NCI-H2196 (cell line): ENCODE measurements at regions not wholly inside any gene's neighbourhood (a gene's known extent, or its start where the extent isn't known, plus 50 kb on each side); places are given as distances from the start of the nearest gene placed in this dataset.
A peak's percentile ranks its signal among the peaks of the same experiment; 100 is the strongest.

ENCODE experiments used
- DNase-seq: peaks from one replicate; lab custom pipeline; 2025; ENCODE audit not compliant: unreplicated experiment; lab: John Stamatoyannopoulos, UW

DNA sequence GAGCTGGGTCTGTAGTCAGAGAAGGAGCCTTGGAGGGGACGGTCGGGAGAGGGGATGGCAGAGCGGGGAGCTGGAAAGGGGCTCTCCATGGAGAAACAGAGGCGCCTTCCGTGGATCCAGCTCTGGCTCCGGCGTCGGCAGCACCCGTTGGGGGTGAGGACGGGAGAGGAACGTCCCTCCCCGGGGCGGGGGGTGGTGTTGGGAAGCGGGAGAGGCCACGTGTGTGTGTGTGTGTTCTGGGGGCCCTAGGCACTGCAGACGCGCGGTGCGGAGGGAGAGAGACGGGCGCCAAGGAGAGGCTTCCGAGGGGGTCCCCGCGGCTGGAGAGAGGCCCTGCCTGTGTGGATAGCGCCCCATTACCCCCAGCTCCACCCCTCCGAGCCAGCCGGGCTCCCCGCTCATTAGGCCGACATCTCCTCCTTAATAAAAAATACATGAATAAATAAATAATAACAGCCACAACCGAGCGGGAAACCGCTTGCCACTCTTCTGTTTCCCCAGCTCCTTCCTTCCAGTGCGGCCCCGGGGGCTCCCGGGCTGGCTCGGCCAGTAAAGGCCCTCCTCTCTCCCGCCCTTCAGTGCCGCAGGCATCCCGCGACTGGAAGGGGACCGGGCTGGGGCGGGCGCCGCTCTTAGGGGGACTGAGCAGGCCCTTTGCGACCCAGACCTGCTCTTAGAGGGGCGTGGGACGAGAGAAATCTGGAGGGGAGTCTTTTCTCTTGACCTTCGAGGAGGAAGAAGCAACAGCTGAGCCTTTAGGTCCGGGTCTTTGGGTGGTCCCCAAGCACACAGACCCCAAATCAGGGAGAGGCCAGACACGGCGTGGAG is 71.3 kb upstream of the ARAP3 start:
- no peak for DNase-seq

DNA sequence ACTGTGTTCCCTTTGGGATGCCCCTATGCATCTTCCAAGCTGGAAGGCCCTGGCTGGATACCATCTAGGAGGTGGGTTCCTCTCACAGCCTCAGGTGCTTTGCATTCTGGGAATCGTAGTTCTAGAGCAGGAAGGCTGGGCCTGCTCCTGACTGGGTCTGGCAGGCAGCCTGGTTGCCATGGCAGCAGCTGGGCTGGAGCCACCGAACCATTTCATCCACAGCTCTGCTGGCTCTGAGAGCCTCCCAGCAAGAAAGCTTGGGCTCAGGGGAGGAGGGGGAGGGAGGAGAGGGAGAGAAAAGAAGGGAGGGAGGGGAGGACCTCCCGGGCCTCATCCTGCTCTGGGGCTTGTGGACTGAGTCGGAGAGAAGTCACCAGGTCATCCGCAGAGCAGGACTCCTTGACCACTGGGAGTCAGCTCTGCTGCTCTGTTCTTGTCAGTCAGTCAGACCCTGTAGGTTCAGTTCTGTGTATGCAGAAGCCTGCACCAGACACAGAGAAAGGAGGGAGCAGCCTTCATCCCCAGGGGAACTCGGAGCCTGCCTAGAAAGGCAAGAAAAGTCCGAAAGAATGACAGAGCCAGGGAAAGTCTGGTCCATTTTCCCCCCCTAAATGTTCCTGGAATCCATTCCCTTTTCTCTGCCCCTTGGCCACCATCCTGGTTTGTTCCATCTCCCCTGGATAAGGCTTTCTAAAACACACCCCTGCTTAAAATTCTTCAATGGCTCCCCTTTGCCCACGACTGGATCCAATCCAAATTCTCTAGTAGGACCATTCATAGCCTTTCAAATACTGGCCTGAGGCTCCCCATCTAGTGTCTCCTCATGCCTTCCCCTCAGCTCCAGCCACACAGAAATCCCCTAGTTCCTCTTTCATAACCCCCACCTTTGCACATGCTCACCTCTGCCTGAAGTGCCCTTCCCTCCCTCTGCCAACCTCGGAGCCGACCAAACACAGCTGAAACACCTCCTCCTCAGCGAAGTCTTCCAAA is 65.4 kb upstream of the ARAP3 start:
- peak; percentile 94 for DNase-seq

DNA sequence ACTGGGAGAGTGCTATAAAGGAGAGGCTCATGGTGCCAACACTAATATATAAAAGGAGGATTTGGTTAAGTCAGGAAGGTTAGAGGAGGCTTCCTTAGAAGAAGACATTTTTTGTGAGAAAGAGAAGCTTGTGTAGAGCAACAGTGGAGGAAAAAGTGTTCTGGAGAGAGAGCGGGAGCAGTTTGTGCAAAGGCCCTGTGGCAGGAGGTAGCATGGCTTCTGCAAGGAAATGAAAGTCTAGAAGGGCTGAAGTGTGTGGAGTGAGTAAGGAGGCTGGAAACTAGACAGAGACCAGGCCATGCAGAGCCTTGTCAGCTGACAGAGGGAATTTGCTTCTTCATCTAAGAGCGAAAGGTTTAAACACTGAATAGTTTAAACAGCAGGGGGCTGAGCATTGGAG is 64.4 kb upstream of the ARAP3 start:
- no peak for DNase-seq

DNA sequence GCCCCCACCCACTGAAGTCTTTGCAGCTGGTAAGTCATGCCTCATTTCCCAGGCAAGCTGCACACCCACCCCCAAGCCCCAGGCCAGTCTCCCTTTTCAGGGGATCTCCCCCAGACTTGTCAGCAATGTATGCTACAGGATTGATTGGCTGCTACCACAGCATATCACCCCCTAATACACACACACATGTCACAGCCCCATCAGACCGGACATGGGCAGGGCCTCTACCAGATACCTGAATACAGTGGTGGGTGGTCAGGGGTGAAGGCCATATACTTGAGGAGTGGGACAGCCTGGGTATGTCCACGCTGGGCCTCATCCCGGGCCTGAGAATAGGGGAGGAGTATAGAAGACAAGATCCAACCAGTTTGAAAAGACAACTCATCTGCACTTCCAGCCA is 63.4 kb upstream of the ARAP3 start:
- no peak for DNase-seq

DNA sequence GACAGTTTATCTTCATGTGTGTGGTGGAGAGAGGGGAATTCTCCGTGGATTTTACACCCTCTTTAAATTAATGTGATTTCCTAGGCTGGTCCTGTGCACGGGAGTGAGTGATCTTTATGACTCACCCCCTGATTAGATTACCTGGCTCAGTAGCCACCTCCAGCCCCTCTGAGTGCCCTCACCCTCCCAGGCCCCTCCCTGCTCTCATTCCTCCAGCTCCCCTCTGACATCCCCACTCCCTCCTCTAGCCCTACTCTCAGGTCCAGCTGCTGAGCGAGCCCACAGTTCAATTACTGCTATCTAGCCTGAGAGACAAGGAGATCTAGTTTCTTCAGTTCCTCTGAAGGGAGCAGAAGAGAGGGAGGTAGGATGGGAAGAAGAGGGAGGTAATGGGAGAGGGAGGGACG is 61.8 kb upstream of the ARAP3 start:
- DNase-seq, result peak; percentile 66

DNA sequence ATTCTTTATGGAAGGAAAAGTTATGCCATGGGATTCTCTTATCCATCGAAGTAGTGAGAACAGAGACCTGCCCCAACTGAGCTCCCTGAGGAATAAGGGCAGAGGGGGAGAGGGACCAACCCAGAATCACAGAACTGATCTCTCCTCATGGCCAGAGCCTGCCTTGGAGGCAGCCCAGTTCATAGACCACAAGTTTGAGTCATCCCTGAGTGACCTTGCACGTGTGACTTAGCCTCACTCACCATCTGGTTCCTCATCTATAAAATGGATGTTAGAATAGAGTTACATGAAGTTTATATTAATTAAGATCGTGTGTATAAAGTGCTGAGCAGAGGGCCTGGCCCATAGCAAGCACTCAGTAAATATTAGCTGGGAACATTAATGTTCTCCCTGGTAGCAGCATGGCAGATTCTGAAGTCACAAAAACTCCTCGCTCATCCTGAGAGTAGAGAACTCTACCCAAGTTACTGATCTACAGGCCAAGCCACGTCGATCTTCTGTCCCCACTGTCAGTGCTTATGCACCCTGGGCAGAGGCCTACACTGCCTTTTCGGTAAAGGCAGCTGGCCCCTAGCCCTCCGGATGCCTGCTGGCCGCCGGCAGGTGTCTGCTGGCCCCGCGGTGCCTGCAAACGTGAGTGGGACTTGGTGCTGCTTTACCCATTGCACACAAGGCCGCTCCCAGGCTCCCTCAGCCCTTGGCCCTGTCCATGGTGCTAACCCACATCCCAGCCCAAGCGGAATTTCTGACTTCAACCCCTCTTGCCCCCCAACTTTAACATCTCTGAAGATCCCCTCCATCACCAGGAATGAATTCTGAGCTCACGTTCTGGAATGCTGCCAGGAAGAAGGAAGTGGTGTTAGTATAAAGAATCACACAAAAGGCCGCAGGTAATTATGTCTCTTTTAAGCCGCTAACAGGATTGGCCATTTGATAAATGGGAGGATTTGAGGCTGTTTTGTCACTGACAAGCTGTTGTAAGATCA is 61.1 kb upstream of the ARAP3 start:
- peak; percentile 66 for DNase-seq

DNA sequence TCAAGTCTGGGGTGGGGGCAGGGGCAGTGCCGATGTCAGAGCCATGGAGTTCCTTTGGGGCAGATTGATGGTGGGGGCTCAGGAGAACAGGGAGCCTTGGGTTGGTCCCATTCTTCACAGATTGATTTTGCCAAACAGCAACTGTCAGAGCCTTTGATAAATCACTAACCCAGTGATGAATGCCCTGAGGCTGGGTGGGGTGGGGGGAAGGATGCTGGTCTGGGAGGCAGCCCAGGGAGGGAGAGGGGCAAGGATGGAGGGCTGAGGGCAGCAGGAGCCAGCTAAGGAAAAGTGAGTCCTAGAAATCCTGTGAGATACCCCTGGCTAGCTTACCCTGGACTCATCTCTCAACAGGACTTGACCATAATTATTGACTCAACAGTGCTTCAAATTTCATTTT is 60.1 kb upstream of the ARAP3 start:
- DNase-seq, result no peak

DNA sequence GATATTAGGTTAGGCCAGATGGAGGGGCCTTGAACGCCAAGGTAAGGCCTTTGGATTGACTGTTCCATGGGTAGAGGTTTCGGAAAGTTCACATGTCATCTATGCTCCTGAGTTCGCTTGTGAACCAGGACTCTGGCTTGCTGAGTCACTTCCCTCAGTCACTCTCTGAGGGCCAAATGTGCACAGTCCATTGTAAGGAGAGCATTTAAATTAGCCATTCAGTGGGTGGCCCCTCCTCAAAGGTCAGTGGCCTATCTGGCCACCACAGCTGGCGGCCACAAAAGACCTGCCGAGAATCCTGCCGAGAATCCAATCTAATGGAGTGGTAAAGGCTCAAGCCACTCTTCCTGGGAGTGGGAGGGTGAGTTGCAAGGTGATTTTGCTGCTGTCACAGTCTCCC is 58.9 kb upstream of the ARAP3 start:
- DNase-seq, result no peak

DNA sequence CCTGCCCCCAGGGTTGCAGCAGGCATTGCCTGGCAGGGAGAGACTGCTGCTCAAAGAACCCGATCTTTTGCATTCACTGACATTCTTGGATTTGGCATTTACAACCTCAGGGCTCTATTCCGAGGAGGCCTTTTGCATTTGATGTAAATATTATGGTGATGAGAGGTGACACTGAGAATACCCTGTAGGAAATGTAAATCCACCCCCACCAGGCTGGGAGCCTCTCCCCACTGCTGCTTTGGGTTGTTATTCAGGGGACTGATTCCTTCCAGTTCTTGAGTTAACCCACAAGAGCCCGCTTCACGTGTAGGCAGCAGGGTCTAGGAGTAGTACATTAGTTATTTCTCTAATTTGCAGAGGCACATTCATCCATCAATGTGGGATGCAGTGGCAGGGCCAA is 55.5 kb upstream of the ARAP3 start:
- no peak for DNase-seq

DNA sequence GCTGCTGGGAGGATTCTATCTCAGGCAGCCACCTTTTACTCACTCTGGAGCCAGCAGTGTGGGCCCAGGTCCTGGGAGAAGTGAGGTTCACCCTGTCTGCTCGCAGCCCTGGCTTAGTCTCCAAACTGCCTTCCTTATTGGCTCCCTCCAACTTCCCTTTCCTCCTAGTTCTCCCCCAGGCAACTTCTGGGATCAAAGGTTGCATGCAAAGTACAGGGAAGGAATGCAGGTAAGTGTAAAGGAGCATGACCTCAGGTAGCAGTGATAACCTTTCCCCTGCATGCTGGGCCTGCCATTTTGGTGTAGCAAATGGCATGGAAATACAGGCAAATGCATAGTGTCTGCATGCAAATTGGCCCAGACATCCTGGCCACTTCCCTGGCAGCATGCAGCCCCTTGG is 53.8 kb upstream of the ARAP3 start:
- DNase-seq, result no peak

DNA sequence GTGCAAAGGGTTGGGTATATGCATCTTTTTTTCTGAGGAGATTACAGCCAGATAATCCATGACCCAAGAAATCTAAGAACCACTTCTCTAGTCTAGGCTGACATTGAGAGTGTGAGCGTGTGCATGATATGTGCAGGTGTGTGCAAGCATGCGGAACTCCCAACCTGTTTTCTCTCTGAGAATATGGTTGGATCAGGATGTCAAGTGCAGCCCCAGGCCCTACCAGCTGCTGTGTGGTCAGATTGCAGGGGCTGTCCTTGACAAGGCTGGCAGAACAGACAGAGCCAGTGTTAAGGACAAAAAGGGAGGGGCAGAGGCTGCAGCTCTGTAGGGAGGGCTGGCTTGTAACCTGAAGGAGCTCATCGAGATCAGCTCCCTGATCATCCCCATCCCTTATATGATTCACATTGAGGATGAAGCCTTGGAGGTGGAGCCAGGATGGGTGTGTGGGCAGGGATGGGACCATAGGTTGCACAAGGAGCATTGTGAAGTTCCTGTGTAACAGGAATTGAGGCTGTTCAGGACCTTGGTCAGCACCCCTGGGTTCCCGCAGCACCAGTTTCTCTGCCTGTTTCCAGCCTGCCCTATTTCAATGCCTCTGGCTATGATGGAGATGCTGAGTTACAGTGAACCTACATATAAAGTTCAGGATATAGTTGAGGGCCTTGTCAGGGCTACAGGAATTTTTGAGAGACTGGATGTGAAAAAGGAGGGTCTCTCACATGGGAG is 52.6 kb upstream of the ARAP3 start:
- peak; percentile 58 for DNase-seq

DNA sequence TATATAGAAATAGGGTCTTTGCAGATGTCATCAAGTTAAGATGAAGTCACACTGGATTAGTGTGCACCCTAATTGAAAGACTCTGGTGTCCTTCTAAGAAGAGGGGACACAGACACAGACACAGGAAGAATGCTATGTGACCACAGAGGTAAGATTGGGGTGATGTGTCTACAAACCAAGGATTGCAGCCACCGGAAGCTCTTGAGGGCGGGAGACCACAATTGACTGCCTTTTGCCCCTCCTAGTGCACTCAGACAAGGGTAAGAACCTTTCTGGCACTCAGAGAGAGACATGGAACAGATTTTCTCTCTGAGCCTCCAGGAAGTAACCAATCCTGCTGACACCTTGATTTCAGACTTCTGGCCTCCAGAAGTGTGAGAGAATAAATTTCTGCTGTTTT is 51.2 kb upstream of the ARAP3 start:
- no peak for DNase-seq

DNA sequence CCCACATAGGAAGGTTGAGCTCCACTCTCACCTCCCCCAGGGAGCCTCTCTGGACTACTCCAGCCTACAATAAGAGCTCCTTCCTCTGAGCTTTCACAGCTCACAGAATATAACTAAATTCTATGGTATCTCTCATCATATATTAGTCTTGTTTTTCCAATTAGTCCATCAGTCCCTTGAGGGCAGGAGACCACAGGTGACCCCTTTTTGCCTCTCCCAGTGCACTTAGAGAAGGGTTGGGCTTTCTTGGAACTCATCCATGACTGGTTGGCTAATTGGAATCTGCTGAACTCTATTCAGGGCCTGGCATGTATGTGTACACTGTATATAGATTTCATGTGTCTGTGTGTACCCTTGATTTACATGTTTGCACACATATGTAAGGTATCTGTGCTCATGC is 50.4 kb upstream of the ARAP3 start:
- DNase-seq, result no peak
